GM23248 (cell line): ENCODE measurements at regions not wholly inside any gene's neighbourhood (a gene's known extent, or its start where the extent isn't known, plus 50 kb on each side); places are given as distances from the start of the nearest gene placed in this dataset.

Experiments
- DNase-seq: peaks from one replicate; pipeline ENCODE4 v3.0.0-alpha.2; 2015
- H2AFZ ChIP-seq: fragments of 200-600 bp; sonication (generic); 2 replicates; pipeline ENCODE4 v1.6.1; 2016; ENCODE audit warnings: antibody characterized with exemption
- H3F3A ChIP-seq: fragments of 200-600 bp; sonication (generic); 2 replicates; pipeline ENCODE4 v1.6.1; 2016; ENCODE audit warnings: mild to moderate bottlenecking, antibody characterized with exemption, mixed run types; ENCODE audit not compliant: insufficient read depth
- H3K27ac ChIP-seq: fragments of 200-600 bp; sonication (generic); 2 replicates; pipeline ENCODE4 v1.5.1; 2016; ENCODE audit warnings: mild to moderate bottlenecking
- H3K27me3 ChIP-seq: fragments of 200-600 bp; sonication (generic); replicated peaks from 2 replicates; pipeline ENCODE4 v1.6.1; 2016; ENCODE audit warnings: mild to moderate bottlenecking; ENCODE audit not compliant: insufficient read depth
- H3K36me3 ChIP-seq: fragments of 200-600 bp; sonication (generic); 2 replicates; pipeline ENCODE4 v1.6.1; 2016; ENCODE audit warnings: low read depth, mild to moderate bottlenecking
- H3K4me1 ChIP-seq: fragments of 200-600 bp; sonication (generic); 2 replicates; pipeline ENCODE4 v1.6.1; 2016; ENCODE audit warnings: mild to moderate bottlenecking; ENCODE audit not compliant: insufficient read depth
- H3K4me2 ChIP-seq: fragments of 200-600 bp; sonication (generic); one replicate; pipeline ENCODE4 v1.6.1; 2016; ENCODE audit warnings: mild to moderate bottlenecking; ENCODE audit not compliant: unreplicated experiment
- H3K4me3 ChIP-seq: fragments of 200-600 bp; sonication (generic); 2 replicates; pipeline ENCODE4 v1.5.1; 2016; ENCODE audit warnings: mild to moderate bottlenecking
- H3K79me2 ChIP-seq: fragments of 200-600 bp; sonication (generic); 2 replicates; pipeline ENCODE4 v1.6.1; 2016; ENCODE audit warnings: mild to moderate bottlenecking; ENCODE audit not compliant: insufficient read depth
- H3K9ac ChIP-seq: fragments of 200-600 bp; sonication (generic); 2 replicates; pipeline ENCODE4 v1.6.1; 2016; ENCODE audit warnings: mild to moderate bottlenecking
- H3K9me2 ChIP-seq: fragments of 200-600 bp; sonication (generic); 2 replicates; pipeline ENCODE4 v1.6.1; 2016; ENCODE audit warnings: mixed run types, mild to moderate bottlenecking, moderate library complexity; ENCODE audit not compliant: insufficient read depth
- H3K9me3 ChIP-seq: fragments of 200-600 bp; sonication (generic); one replicate; pipeline ENCODE4 v1.6.1; 2017; ENCODE audit warnings: low read depth
- H4K20me1 ChIP-seq: fragments of 200-600 bp; sonication (generic); 2 replicates; pipeline ENCODE4 v1.6.0; 2016; ENCODE audit not compliant: insufficient read depth
- EZH2 ChIP-seq: fragments of 200-600 bp; sonication (generic); IDR thresholded peaks from 2 replicates; pipeline ENCODE4 v1.6.1; 2018; ENCODE audit warnings: antibody characterized with exemption, mild to moderate bottlenecking; ENCODE audit not compliant: insufficient read depth, poor library complexity, severe bottlenecking
- EZH2phosphoT487 ChIP-seq: fragments of 200-600 bp; sonication (generic); IDR thresholded peaks from 2 replicates; pipeline ENCODE4 v1.6.1; 2018; ENCODE audit warnings: antibody characterized with exemption, moderate library complexity, mild to moderate bottlenecking, low read depth; ENCODE audit not compliant: insufficient read depth
- WGBS, 2 experiments: methylation state at CpG; one replicate each; pipeline ENCODE4 v1.1.6; 2015 to 2017; ENCODE audit warnings: low lambda C conversion rate in 2 of 2, low coverage in 1 of 2; ENCODE audit errors: missing lambda C conversion rate in 2 of 2; 5-methylcytosine and 5-hydroxymethylcytosine counted together
- in situ Hi-C: fragments of 300-500 bp; cut with MboI; formaldehyde crosslinking; loops from 2 replicates; pipeline ENCODE4 v1.15.0; 2020

- Histone ChIP-seq H3K9me2 (no peaks in the 10 kb centered on the region), H3K4me2 (no peak overlapping the region), H3K9ac (no peak overlapping the region), H3K9me3 (no peaks in the 10 kb centered on the region), H3K27ac (no peak overlapping the region), H3K4me3 (no peak overlapping the region), H3K4me1 (0 out of 2 replicates have a peak, but pooled peaks cover 4% of the 10 kb centered on the region), H3K36me3 (no peaks in the 10 kb centered on the region), H2AFZ (no peak overlapping the region), H4K20me1 (no peaks in the 10 kb centered on the region), H3K79me2 (no peaks in the 10 kb centered on the region), H3F3A (no peaks in the 10 kb centered on the region), H3K27me3 (peaks cover 5% of the 10 kb centered on the region)
- 81 to 82% methylated on average over 9 of the region's 9 CpGs for WGBS, 2 experiments
- in situ Hi-C loops: no loop called here
- no peak for DNase-seq
- TF ChIP-seq EZH2phosphoT487 (no peak), EZH2 (no peak)
These were observed 155.3 kb downstream of the SHQ1 start for GRCh38 chr3:72692990-72693389.

GRCh38 chr3:72690629-72691028 lies 157.6 kb downstream of the SHQ1 start:
- no peaks in the 10 kb centered on the region for H3K9me3 ChIP-seq
- in situ Hi-C loops: no loop called here
- no peak overlapping the region for H2AFZ ChIP-seq
- no peak for DNase-seq
- WGBS, 2 experiments: 86 to 93% methylated on average over 5 of the region's 5 CpGs
- no peaks in the 10 kb centered on the region for H3F3A ChIP-seq
- no peak overlapping the region for H3K4me3 ChIP-seq
- no peaks in the 10 kb centered on the region for H3K36me3 ChIP-seq
- no peaks in the 10 kb centered on the region for H3K79me2 ChIP-seq
- H3K9ac ChIP-seq: no peak overlapping the region
- no peaks in the 10 kb centered on the region for H4K20me1 ChIP-seq
- no peaks in the 10 kb centered on the region for H3K9me2 ChIP-seq
- no peak overlapping the region for H3K27ac ChIP-seq
- H3K27me3 ChIP-seq: peaks cover 5% of the 10 kb centered on the region; the same call in 1 of the 2 replicates
- TF ChIP-seq EZH2 (no peak), EZH2phosphoT487 (no peak)
- H3K4me1 ChIP-seq: 0 out of 2 replicates have a peak, but pooled peaks cover 4% of the 10 kb centered on the region
- no peak overlapping the region for H3K4me2 ChIP-seq

GRCh38 chr3:72682936-72683452 lies 165.3 kb downstream of the SHQ1 start:
- H3K4me3 ChIP-seq: no peak overlapping the region
- no peaks in the 10 kb centered on the region for H3K36me3 ChIP-seq
- H3K27ac ChIP-seq: no peak overlapping the region
- 33 to 44% methylated on average over 2 of the region's 2 CpGs for WGBS, 2 experiments
- in situ Hi-C loops: no loop called here
- no peak for DNase-seq
- peaks cover 35% of the 10 kb centered on the region; the same call in 1 of the 2 replicates for H3K27me3 ChIP-seq
- no peaks in the 10 kb centered on the region for H3K9me2 ChIP-seq
- no peaks in the 10 kb centered on the region for H3K9me3 ChIP-seq
- no peak overlapping the region for H3K4me2 ChIP-seq
- TF ChIP-seq EZH2: no peak
- no peak for TF ChIP-seq EZH2phosphoT487
- no peak overlapping the region for H3K9ac ChIP-seq
- no peak overlapping the region for H2AFZ ChIP-seq
- H4K20me1 ChIP-seq: no peaks in the 10 kb centered on the region
- 0 out of 2 replicates have a peak, but pooled peaks cover 7% of the 10 kb centered on the region for H3F3A ChIP-seq
- H3K4me1 ChIP-seq: no peaks in the 10 kb centered on the region
- H3K79me2 ChIP-seq: no peaks in the 10 kb centered on the region

GRCh38 chr3:72681598-72681997 lies 166.6 kb downstream of the SHQ1 start:
- peaks cover 40% of the 10 kb centered on the region; the same call in 1 of the 2 replicates for H3K27me3 ChIP-seq
- H3K4me3 ChIP-seq: no peak overlapping the region
- no peaks in the 10 kb centered on the region for H3K9me2 ChIP-seq
- no peaks in the 10 kb centered on the region for H3K36me3 ChIP-seq
- no peak overlapping the region for H3K27ac ChIP-seq
- no peaks in the 10 kb centered on the region for H4K20me1 ChIP-seq
- WGBS, 2 experiments: 57 to 67% methylated on average over 6 of the region's 6 CpGs
- H3K79me2 ChIP-seq: no peaks in the 10 kb centered on the region
- no peak overlapping the region for H3K9ac ChIP-seq
- in situ Hi-C loops: no loop called here
- H3K9me3 ChIP-seq: no peaks in the 10 kb centered on the region
- no peak overlapping the region for H2AFZ ChIP-seq
- no peaks in the 10 kb centered on the region for H3K4me1 ChIP-seq
- DNase-seq: no peak
- 0 out of 2 replicates have a peak, but pooled peaks cover 7% of the 10 kb centered on the region for H3F3A ChIP-seq
- TF ChIP-seq EZH2phosphoT487 (no peak), EZH2 (no peak)
- no peak overlapping the region for H3K4me2 ChIP-seq

GRCh38 chr3:72680766-72681165 lies 167.5 kb downstream of the SHQ1 start:
- Histone ChIP-seq H3K4me2 (no peak overlapping the region), H4K20me1 (no peaks in the 10 kb centered on the region), H3F3A (0 out of 2 replicates have a peak, but pooled peaks cover 7% of the 10 kb centered on the region), H3K36me3 (no peaks in the 10 kb centered on the region), H3K27me3 (peaks cover 36% of the 10 kb centered on the region; the same call in 1 of the 2 replicates), H3K4me1 (no peaks in the 10 kb centered on the region), H3K9me3 (no peaks in the 10 kb centered on the region), H2AFZ (no peak overlapping the region), H3K79me2 (no peaks in the 10 kb centered on the region), H3K9me2 (no peaks in the 10 kb centered on the region), H3K9ac (no peak overlapping the region), H3K4me3 (no peak overlapping the region), H3K27ac (no peak overlapping the region)
- 65 to 72% methylated on average over 4 of the region's 4 CpGs for WGBS, 2 experiments
- no peak for DNase-seq
- TF ChIP-seq EZH2phosphoT487 (no peak), EZH2 (no peak)
- in situ Hi-C loops: no loop called here
